ENCODE measurements at regions not wholly inside any gene's neighbourhood (a gene's known extent, or its start where the extent isn't known, plus 50 kb on each side); places are given as distances from the start of the nearest gene placed in this dataset.

DNA sequence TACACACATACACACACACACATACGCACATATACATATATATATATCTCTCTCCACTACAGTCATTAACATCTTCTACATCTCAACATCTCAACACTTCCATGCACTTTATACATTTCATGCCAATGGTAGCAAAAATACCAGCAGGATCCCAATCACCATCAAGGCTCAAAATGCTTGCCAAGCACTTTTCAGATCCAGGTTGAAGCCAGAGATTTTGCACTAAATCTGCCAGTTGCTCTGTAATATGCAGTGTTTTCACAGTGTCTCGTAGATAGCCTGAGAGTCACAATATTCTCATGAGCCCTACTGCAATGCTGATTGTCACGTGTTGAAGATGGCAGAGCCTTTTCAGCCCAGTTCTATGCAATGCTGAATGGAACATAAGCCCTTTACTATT is 1140.9 kb upstream of the C9orf72 start:
- intact Hi-C loops (cut with micrococcal nuclease): no loop called here

DNA sequence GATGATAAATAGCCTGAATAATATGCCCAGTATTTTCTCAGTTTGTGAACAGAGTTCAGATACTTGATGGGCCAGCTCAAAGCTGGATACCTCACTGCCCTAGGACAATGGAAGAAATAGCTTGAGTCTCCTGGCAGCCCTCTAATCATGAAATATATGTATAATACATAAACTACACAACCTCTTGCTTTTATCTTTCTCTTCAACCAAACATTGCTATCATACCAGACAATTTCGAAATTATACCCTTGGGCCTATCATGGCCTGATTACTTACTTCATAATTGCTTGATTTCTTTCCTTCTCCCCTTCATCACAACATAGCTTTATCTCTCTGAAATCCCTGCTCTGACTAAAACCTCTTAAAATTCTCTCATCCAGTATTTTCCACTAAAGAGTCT is 1144.9 kb upstream of the C9orf72 start:
- intact Hi-C loops (cut with micrococcal nuclease): no loop called here

DNA sequence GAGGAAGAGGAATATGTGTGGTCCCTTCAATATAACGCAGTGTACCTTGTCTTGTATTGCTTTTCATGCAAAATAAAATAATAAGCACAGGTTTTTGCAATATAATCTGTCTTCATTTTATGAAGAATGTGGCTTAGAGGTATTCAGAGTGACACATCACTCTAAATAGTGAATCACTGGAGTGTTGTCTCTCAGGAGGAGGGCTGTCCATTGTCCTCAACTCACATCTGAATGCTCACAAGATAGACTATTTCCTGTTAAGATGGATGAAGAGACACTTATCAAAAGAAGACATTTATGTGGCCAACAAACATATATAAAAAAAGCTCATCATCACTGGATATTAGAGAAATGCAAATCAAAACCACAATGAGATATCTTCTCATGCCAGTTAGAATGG is 1147.5 kb upstream of the C9orf72 start:
- intact Hi-C loops (cut with micrococcal nuclease): no loop called here

- intact Hi-C loops (cut with micrococcal nuclease): no loop called here
Observed at GRCh38 chr9:28730111-28730510, 1156.8 kb upstream of the C9orf72 start.

GRCh38 chr9:28735738-28736342 is 1162.6 kb upstream of the C9orf72 start:
- intact Hi-C loops (cut with micrococcal nuclease): no loop called here

DNA sequence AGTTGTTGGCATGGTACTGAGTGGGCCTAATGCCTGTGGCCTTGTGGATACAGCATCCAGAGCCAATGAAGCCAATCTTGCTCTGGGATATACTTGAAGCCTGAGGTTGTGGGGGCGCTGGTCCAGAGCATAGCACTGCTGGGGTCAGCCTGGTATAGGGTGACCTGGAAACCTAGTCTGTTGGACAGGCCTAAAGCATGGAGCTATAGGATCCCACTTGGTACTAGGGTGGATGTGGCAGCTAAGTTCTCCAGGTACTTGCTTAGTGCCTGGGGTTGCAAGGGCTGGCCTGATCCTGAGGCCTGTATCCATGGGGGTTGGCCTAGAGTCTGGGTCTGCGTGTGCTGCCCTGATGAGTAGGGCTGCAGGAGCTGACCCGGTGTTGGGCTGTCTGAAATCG is 1168.2 kb upstream of the C9orf72 start:
- intact Hi-C loops (cut with micrococcal nuclease): no loop called here

GRCh38 chr9:28747351-28747985 is 1174.2 kb upstream of the C9orf72 start:
- intact Hi-C loops (cut with micrococcal nuclease): no loop called here

GRCh38 chr9:28750136-28750535 is 1176.9 kb upstream of the C9orf72 start:
- intact Hi-C loops (cut with micrococcal nuclease): no loop called here

GRCh38 chr9:28758341-28758740 is 1185.1 kb upstream of the C9orf72 start:
- intact Hi-C loops (cut with micrococcal nuclease): no loop called here

DNA sequence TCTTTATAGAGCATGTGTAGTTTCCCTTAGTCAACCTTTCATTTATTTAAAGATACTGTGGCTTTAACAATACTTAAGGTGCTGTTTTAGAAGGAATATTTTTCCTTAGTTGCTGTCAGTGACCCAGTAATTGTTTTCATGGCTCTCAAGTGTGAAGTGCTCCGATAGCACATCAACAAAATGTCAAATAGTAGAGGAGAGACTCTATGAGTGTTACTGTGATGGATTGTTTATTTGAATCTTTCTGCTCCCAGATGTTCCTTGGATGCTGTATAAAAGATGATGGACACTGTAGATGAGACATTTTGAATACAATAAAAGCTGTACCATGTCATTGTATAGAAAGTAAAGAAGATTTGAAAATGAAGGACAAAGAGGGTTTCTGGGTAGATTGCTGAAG is 1185.7 kb upstream of the C9orf72 start:
- intact Hi-C loops (cut with micrococcal nuclease): no loop called here

GRCh38 chr9:28762167-28762566 is 1188.9 kb upstream of the C9orf72 start:
- intact Hi-C loops (cut with micrococcal nuclease): no loop called here

DNA sequence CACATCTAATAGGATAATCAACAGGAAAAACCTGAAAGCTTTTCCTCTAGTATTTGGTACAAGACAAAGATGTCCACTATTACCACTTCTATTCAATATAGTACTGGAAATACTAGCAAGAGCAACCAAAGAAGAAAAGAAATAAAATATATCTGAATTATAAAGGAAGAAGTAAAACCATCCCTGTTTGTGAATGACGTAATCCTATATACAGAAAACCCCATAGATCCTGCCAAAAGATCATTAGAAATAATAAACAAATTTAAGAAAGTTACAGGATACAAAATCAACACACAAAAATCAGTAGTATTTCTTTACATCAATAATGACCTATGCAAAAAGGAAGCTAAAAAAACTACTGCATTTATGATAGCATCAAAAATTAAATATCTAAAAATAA is 1191.3 kb upstream of the C9orf72 start:
- intact Hi-C loops (cut with micrococcal nuclease): no loop called here

GRCh38 chr9:28770226-28770625 is 1196.9 kb upstream of the C9orf72 start:
- intact Hi-C loops (cut with micrococcal nuclease): no loop called here

- intact Hi-C loops (cut with micrococcal nuclease): no loop called here
Observed at GRCh38 chr9:28770827-28771226, 1197.5 kb upstream of the C9orf72 start.

- intact Hi-C loops (cut with micrococcal nuclease): no loop called here
Observed at GRCh38 chr9:28774433-28775235, 1201.4 kb upstream of the C9orf72 start.

- intact Hi-C loops (cut with micrococcal nuclease): no loop called here
Observed at GRCh38 chr9:28779243-28779642, 1206.0 kb upstream of the C9orf72 start.

GRCh38 chr9:28781481-28781880 is 1208.2 kb upstream of the C9orf72 start:
- intact Hi-C loops (cut with micrococcal nuclease): no loop called here

- intact Hi-C loops (cut with micrococcal nuclease): no loop called here
Observed at GRCh38 chr9:28782630-28783029, 1209.3 kb upstream of the C9orf72 start.

GRCh38 chr9:28792716-28793115 is 1219.4 kb upstream of the C9orf72 start:
- intact Hi-C loops (cut with micrococcal nuclease): no loop called here

- intact Hi-C loops (cut with micrococcal nuclease): no loop called here
Observed at GRCh38 chr9:28799876-28800275, 1226.6 kb upstream of the C9orf72 start.

GRCh38 chr9:28801144-28801799 is 1228.0 kb upstream of the C9orf72 start:
- intact Hi-C loops (cut with micrococcal nuclease): no loop called here

GRCh38 chr9:28805197-28805596 is 1231.9 kb upstream of the C9orf72 start:
- intact Hi-C loops (cut with micrococcal nuclease): no loop called here
